Keratinocyte (primary cell): ENCODE measurements at regions not wholly inside any gene's neighbourhood (a gene's known extent, or its start where the extent isn't known, plus 50 kb on each side); places are given as distances from the start of the nearest gene placed in this dataset.

Experiments
- DNase-seq: peaks from one replicate; pipeline ENCODE4 v3.0.0-alpha.2; 2011; ENCODE audit warnings: low read depth, missing footprints, low spot score
- FAIRE-seq: peaks from 2 replicates; lab custom pipeline; 2011; peaks lifted over from hg19 to GRCh38; lab: Jason Lieb, UNC
- H2AFZ ChIP-seq: 2 replicates; pipeline ENCODE4 v1.6.0; 2012; ENCODE audit warnings: low read length, control low read depth, inconsistent platforms; ENCODE audit not compliant: control insufficient read depth
- H3K27ac ChIP-seq: 2 replicates; pipeline ENCODE4 v1.5.1; 2011; ENCODE audit warnings: low read length; ENCODE audit not compliant: control insufficient read depth, insufficient read depth
- H3K27me3 ChIP-seq: 3 replicates; pipeline ENCODE4 v1.6.0; 2011; ENCODE audit warnings: low read length; ENCODE audit not compliant: control insufficient read depth, insufficient read depth; ENCODE audit errors: extremely low read depth
- H3K36me3 ChIP-seq, 2 experiments: 2 replicates in 1 of 2; 3 replicates in 1 of 2; pipeline ENCODE4 v1.5.1; 2011; ENCODE audit warnings: low read length in 2 of 2, mild to moderate bottlenecking in 1 of 2; ENCODE audit not compliant: control insufficient read depth in 2 of 2, insufficient read depth in 2 of 2; ENCODE audit errors: extremely low read depth in 1 of 2
- H3K4me1 ChIP-seq: 3 replicates; pipeline ENCODE4 v1.5.1; 2011; ENCODE audit warnings: low read length; ENCODE audit not compliant: control insufficient read depth, insufficient read depth; ENCODE audit errors: extremely low read depth
- H3K4me2 ChIP-seq: 3 replicates; pipeline ENCODE4 v1.6.0; 2011; ENCODE audit warnings: low read depth, low read length; ENCODE audit not compliant: control insufficient read depth, insufficient read depth; ENCODE audit errors: extremely low read depth
- H3K4me3 ChIP-seq, 3 experiments: fragments of 200-600 bp in 1 of 3; sonication (generic) in 1 of 3; 2 replicates in 2 of 3; 3 replicates in 1 of 3; pipeline ENCODE4 v1.5.1; 2011 to 2016; ENCODE audit warnings: low read length in 3 of 3, mild to moderate bottlenecking in 3 of 3, control low read depth in 2 of 3, inconsistent platforms in 1 of 3, low read depth in 1 of 3, mixed read lengths in 1 of 3, mixed run types in 1 of 3, moderate library complexity in 1 of 3; ENCODE audit not compliant: control insufficient read depth in 2 of 3, insufficient read depth in 2 of 3; ENCODE audit errors: extremely low read depth in 1 of 3
- H3K79me2 ChIP-seq: 2 replicates; pipeline ENCODE4 v1.6.0; 2012; ENCODE audit warnings: low read length; ENCODE audit not compliant: control insufficient read depth, insufficient read depth
- H3K9ac ChIP-seq: 3 replicates; pipeline ENCODE4 v1.6.0; 2011; ENCODE audit warnings: low read length; ENCODE audit not compliant: control insufficient read depth, insufficient read depth; ENCODE audit errors: extremely low read depth
- H3K9me1 ChIP-seq: 3 replicates; pipeline ENCODE4 v1.6.0; 2011; ENCODE audit warnings: low read length; ENCODE audit not compliant: control insufficient read depth, insufficient read depth; ENCODE audit errors: extremely low read depth
- H3K9me3 ChIP-seq: 2 replicates; pipeline ENCODE4 v1.5.1; 2012; ENCODE audit warnings: low read depth, low read length; ENCODE audit not compliant: control insufficient read depth
- H4K20me1 ChIP-seq: 3 replicates; pipeline ENCODE4 v1.6.0; 2011; ENCODE audit warnings: low read length; ENCODE audit not compliant: control insufficient read depth, insufficient read depth; ENCODE audit errors: extremely low read depth
- EZH2 ChIP-seq: IDR thresholded peaks from one replicate; pipeline ENCODE4 v1.6.1; 2012; ENCODE audit warnings: inconsistent platforms, mild to moderate bottlenecking, low read length, moderate library complexity
- dilution Hi-C: fragments of 300-500 bp; cut with MboI; formaldehyde crosslinking; loops from one replicate; pipeline ENCODE4 v1.7.0; 2020; ENCODE audit warnings: low sequenced_read_pairs; ENCODE audit not compliant: extremely low pct_ligation_motif_present
- TF ChIP-seq, protein P1 (sequence below), 3 experiments: IDR thresholded peaks in 1 of 3; conservative IDR thresholded peaks in 1 of 3; optimal IDR thresholded peaks in 1 of 3; 2 replicates in 2 of 3; 3 replicates in 1 of 3; pipeline versions ENCODE3 to v1.5.1; 2011; ENCODE audit warnings: low read length in 3 of 3, mild to moderate bottlenecking in 3 of 3, moderate library complexity in 2 of 3, control low read depth in 1 of 3, inconsistent platforms in 1 of 3; ENCODE audit not compliant: insufficient read depth in 2 of 3; ENCODE audit errors: extremely low read depth in 1 of 3

DNA sequence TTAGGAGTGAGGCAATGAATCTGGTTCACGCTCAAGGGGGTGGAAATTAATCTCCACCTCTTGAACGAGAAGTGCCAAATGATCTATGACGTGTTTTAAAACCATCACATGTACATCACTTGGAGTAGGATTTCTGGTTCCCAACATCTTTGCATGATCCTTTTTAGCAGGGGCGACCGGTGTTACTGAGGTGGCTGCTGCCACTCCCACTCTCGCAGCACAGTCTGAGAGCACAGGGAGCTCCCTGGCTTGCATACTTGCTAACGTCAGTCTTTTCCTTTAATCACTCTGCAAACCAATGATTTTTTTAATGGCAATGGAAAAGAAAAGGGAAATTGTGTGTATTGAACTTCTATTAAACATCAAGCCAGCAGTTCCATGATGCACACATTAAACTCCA is 624.4 kb downstream of the IRX1 start:
- Histone ChIP-seq H3K9ac (no peak overlapping the region), H3K9me3 (no peaks in the 10 kb centered on the region), H2AFZ (no peak overlapping the region), H3K27me3 (no peaks in the 10 kb centered on the region), H3K4me1 (no peaks in the 10 kb centered on the region), H3K36me3 (no peaks in the 10 kb centered on the region), H3K4me2 (no peak overlapping the region), H3K27ac (no peak overlapping the region), H4K20me1 (no peaks in the 10 kb centered on the region), H3K9me1 (no peaks in the 10 kb centered on the region), H3K79me2 (no peaks in the 10 kb centered on the region), H3K4me3 (no peak overlapping the region)
- no peak for DNase-seq
- dilution Hi-C loops = no loop called here
- no peak for TF ChIP-seq EZH2
- TF ChIP-seq, protein P1, sequence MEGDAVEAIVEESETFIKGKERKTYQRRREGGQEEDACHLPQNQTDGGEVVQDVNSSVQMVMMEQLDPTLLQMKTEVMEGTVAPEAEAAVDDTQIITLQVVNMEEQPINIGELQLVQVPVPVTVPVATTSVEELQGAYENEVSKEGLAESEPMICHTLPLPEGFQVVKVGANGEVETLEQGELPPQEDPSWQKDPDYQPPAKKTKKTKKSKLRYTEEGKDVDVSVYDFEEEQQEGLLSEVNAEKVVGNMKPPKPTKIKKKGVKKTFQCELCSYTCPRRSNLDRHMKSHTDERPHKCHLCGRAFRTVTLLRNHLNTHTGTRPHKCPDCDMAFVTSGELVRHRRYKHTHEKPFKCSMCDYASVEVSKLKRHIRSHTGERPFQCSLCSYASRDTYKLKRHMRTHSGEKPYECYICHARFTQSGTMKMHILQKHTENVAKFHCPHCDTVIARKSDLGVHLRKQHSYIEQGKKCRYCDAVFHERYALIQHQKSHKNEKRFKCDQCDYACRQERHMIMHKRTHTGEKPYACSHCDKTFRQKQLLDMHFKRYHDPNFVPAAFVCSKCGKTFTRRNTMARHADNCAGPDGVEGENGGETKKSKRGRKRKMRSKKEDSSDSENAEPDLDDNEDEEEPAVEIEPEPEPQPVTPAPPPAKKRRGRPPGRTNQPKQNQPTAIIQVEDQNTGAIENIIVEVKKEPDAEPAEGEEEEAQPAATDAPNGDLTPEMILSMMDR (optimal IDR thresholded peaks at IDR 0.05 in 1 of 3, IDR thresholded peaks at IDR 0.05 in 1 of 3, conservative IDR thresholded peaks at IDR 0.05 in 1 of 3; ENCODE audit: extremely low read depth in 1 of 3, insufficient read depth in 2 of 3, low read length in 3 of 3) = no peak
- FAIRE-seq = no peak

DNA sequence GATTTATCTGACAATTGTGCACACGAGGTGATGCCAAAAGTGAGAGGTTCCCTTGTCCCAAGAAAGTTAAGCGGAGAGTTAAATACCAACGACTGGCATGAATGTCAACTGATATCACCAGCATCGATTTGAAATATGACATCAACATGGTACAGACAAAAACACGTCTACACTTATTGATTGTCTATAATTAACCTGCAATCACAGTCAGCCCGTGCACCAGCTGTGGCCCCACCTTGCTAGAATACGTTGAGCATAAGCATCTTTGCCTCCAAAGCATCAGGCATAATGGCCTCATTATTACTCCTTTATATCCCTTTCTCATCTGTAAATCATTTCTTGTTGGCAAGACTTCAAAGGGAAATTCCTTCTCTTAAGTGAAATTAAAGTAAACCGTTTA is 625.4 kb downstream of the IRX1 start:
- Histone ChIP-seq H3K27ac (no peak overlapping the region), H2AFZ (no peak overlapping the region), H3K4me3 (no peak overlapping the region), H3K9ac (no peak overlapping the region), H3K79me2 (no peaks in the 10 kb centered on the region), H3K9me3 (no peaks in the 10 kb centered on the region), H3K27me3 (no peaks in the 10 kb centered on the region), H3K4me1 (no peaks in the 10 kb centered on the region), H3K4me2 (no peak overlapping the region), H3K9me1 (no peaks in the 10 kb centered on the region), H3K36me3 (no peaks in the 10 kb centered on the region), H4K20me1 (no peaks in the 10 kb centered on the region)
- no peak for TF ChIP-seq EZH2
- TF ChIP-seq, protein P1 (optimal IDR thresholded peaks at IDR 0.05 in 1 of 3, IDR thresholded peaks at IDR 0.05 in 1 of 3, conservative IDR thresholded peaks at IDR 0.05 in 1 of 3; ENCODE audit: extremely low read depth in 1 of 3, insufficient read depth in 2 of 3, low read length in 3 of 3) = no peak
- DNase-seq (no peak), FAIRE-seq (no peak)
- dilution Hi-C loops = no loop called here
